BLaER1 treated with 17β-estradiol and CSF1 and Interleukin-3, amounts not matched to agents 10 nM and 100 nM (cell line): ENCODE measurements at regions not wholly inside any gene's neighbourhood (a gene's known extent, or its start where the extent isn't known, plus 50 kb on each side); places are given as distances from the start of the nearest gene placed in this dataset.

Source experiments
- H3K27ac ChIP-seq, 11 experiments: shearing (Covaris generic); formaldehyde crosslinking; 2 replicates each; pipeline ENCODE4 v1.8.1; 2022
- H3K27me3 ChIP-seq, 11 experiments: shearing (Covaris generic); formaldehyde crosslinking; 2 replicates each; pipeline ENCODE4 v1.8.1; 2022
- H3K36me3 ChIP-seq, 11 experiments: shearing (Covaris generic); formaldehyde crosslinking; 2 replicates each; pipeline ENCODE4 v1.8.1; 2022
- H3K4me1 ChIP-seq, 10 experiments: shearing (Covaris generic); formaldehyde crosslinking; 2 replicates each; pipeline ENCODE4 v1.8.1; 2022
- H3K4me2 ChIP-seq, 11 experiments: shearing (Covaris generic); formaldehyde crosslinking; 2 replicates each; pipeline ENCODE4 v1.8.1; 2022
- H3K4me3 ChIP-seq, 10 experiments: shearing (Covaris generic); formaldehyde crosslinking; 2 replicates each; pipeline ENCODE4 v1.8.1; 2022
- H3K9ac ChIP-seq, 11 experiments: shearing (Covaris generic); formaldehyde crosslinking; 2 replicates each; pipeline ENCODE4 v1.8.1; 2022
- H3K9me3 ChIP-seq, 11 experiments: shearing (Covaris generic); formaldehyde crosslinking; replicated peaks in 1 of 11; 2 replicates each; pipeline ENCODE4 v1.8.1; 2022
- H4K20me1 ChIP-seq, 11 experiments: shearing (Covaris generic); formaldehyde crosslinking; 2 replicates each; pipeline ENCODE4 v1.8.1; 2022
- Cebpa-rat ChIP-seq, 11 experiments: shearing (Covaris generic); IDR thresholded peaks; 2 replicates each; pipeline ENCODE4 v1.8.1; 2022

DNA sequence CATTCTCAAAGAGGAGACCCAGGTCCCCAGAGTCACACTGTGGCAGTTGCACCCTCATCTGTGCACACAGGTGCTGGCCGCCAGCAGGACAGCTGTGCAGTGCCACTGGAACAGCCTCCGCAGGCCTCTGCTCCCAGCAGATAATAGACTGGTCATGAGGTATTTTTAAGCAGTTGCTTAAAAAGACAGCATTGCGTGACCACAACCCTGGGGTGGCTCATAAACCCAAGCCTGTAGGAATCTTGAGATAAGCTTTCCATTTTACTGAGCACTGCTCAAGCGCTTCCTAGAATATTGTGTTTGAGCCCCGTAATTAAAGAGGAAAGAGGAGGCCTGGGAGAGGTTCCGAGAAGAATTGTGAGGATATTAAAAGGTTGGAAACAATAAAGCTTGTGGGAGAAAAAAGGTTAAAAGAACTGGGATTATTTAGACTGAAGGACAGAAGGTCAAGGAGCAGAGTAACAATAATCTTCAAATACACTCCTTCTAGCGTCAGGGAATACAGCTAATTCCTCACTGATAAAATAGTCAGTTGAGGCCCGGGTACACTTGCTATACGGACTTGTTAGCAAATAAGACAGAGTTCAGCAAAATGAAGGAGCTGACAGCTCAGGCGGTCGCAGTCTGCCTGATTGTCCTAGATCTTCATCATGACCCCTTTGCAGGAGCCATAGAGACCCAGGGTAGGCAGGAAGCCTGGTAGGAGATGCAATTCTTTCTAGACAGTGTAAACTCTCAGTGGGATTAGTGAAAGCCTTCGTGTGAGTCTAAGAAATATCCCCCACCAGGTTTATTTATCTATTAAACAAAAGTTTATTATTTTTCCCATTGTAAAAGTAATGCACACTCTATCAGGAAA is 86.2 kb upstream of the KIT start:
- peak overlapping the region in 8 of 11 experiments; percentile 24 to 77 (median 58); a peak in 14 of 22 replicates for H3K4me2 ChIP-seq
- no peak overlapping the region for H3K27ac ChIP-seq
- no peaks in the 10 kb centered on the region for H3K27me3 ChIP-seq
- no peaks in the 10 kb centered on the region for H4K20me1 ChIP-seq
- H3K9ac ChIP-seq = no peak overlapping the region
- peaks cover 0 to 19% (median 7%) of the 10 kb centered on the region in 10 experiments; a peak in 10 of 20 replicates for H3K4me1 ChIP-seq
- TF ChIP-seq Cebpa-rat (IDR thresholded peaks at IDR 0.05) = no peak
- no peak overlapping the region for H3K4me3 ChIP-seq
- H3K9me3 ChIP-seq = no peaks in the 10 kb centered on the region; a peak in 1 of 22 replicates
- no peaks in the 10 kb centered on the region for H3K36me3 ChIP-seq

- no peaks in the 10 kb centered on the region for H3K36me3 ChIP-seq
- no peak overlapping the region for H3K4me2 ChIP-seq
- H3K27ac ChIP-seq = no peak overlapping the region
- no peak overlapping the region for H3K9ac ChIP-seq
- H3K4me3 ChIP-seq = no peak overlapping the region
- no peaks in the 10 kb centered on the region for H3K27me3 ChIP-seq
- H3K4me1 ChIP-seq = peaks cover 0 to 15% (median 6%) of the 10 kb centered on the region in 10 experiments; a peak in 10 of 20 replicates
- no peaks in the 10 kb centered on the region; a peak in 1 of 22 replicates for H3K9me3 ChIP-seq
- TF ChIP-seq Cebpa-rat (IDR thresholded peaks at IDR 0.05) = no peak
- no peaks in the 10 kb centered on the region for H4K20me1 ChIP-seq
Observed at GRCh38 chr4:54572152-54572542, 85.6 kb upstream of the KIT start.

- Histone ChIP-seq H3K9me3 (no peaks in the 10 kb centered on the region; a peak in 1 of 22 replicates), H4K20me1 (no peaks in the 10 kb centered on the region), H3K27ac (no peak overlapping the region), H3K4me3 (no peak overlapping the region), H3K9ac (no peak overlapping the region), H3K36me3 (no peaks in the 10 kb centered on the region), H3K4me2 (no peak overlapping the region), H3K27me3 (no peaks in the 10 kb centered on the region), H3K4me1 (peaks cover 0 to 15% (median 6%) of the 10 kb centered on the region in 10 experiments; a peak in 10 of 20 replicates)
- TF ChIP-seq Cebpa-rat (IDR thresholded peaks at IDR 0.05) = no peak
Observed at GRCh38 chr4:54574500-54574899, 83.3 kb upstream of the KIT start.

GRCh38 chr4:54575919-54576318 is 81.8 kb upstream of the KIT start:
- no peaks in the 10 kb centered on the region for H3K36me3 ChIP-seq
- H3K4me1 ChIP-seq = peaks cover 0 to 9% (median 4%) of the 10 kb centered on the region in 10 experiments; a peak in 10 of 20 replicates
- no peak overlapping the region for H3K27ac ChIP-seq
- TF ChIP-seq Cebpa-rat (IDR thresholded peaks at IDR 0.05) = no peak
- H4K20me1 ChIP-seq = no peaks in the 10 kb centered on the region
- H3K4me2 ChIP-seq = no peak overlapping the region
- no peak overlapping the region for H3K9ac ChIP-seq
- H3K4me3 ChIP-seq = no peak overlapping the region
- H3K27me3 ChIP-seq = no peaks in the 10 kb centered on the region
- no peaks in the 10 kb centered on the region; a peak in 1 of 22 replicates for H3K9me3 ChIP-seq

DNA sequence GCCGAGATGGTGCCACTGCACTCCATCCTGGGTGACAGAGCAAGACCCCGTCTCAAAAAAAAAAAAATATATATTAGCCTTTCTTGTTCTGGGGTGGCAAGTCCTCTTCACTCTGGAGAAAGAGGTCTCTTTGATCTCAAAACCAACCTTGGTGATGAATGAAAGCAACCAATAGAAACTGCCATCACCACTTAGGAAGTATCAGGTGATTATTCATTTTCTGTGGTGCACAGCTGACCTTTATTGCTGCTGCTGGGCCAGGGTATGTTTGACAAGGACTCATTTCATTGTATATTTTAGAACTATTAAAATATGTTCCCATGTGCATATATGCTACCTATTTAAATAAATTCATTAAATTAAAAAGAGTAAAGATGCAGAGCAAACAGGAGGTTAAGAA is 76.0 kb upstream of the KIT start:
- Histone ChIP-seq H4K20me1 (no peaks in the 10 kb centered on the region), H3K27ac (no peak overlapping the region), H3K36me3 (no peaks in the 10 kb centered on the region), H3K27me3 (no peaks in the 10 kb centered on the region), H3K9ac (no peak overlapping the region), H3K4me3 (no peak overlapping the region), H3K4me1 (no peaks in the 10 kb centered on the region), H3K9me3 (no peaks in the 10 kb centered on the region), H3K4me2 (no peak overlapping the region)
- TF ChIP-seq Cebpa-rat (IDR thresholded peaks at IDR 0.05) = no peak

- no peaks in the 10 kb centered on the region for H3K27me3 ChIP-seq
- no peak overlapping the region for H3K4me3 ChIP-seq
- no peaks in the 10 kb centered on the region for H4K20me1 ChIP-seq
- no peak overlapping the region for H3K4me2 ChIP-seq
- TF ChIP-seq Cebpa-rat (IDR thresholded peaks at IDR 0.05) = no peak
- H3K9me3 ChIP-seq = no peaks in the 10 kb centered on the region
- no peak overlapping the region for H3K9ac ChIP-seq
- no peaks in the 10 kb centered on the region for H3K36me3 ChIP-seq
- no peaks in the 10 kb centered on the region for H3K4me1 ChIP-seq
- no peak overlapping the region for H3K27ac ChIP-seq
Observed at GRCh38 chr4:54585321-54586000, 72.3 kb upstream of the KIT start.

GRCh38 chr4:54586320-54586955 is 71.3 kb upstream of the KIT start:
- Histone ChIP-seq H3K27me3 (no peaks in the 10 kb centered on the region), H3K9ac (no peak overlapping the region), H3K4me3 (no peak overlapping the region), H4K20me1 (no peaks in the 10 kb centered on the region), H3K4me2 (no peak overlapping the region), H3K4me1 (no peaks in the 10 kb centered on the region), H3K27ac (no peak overlapping the region), H3K9me3 (no peaks in the 10 kb centered on the region), H3K36me3 (no peaks in the 10 kb centered on the region)
- TF ChIP-seq Cebpa-rat (IDR thresholded peaks at IDR 0.05) = no peak

GRCh38 chr4:54587107-54587891 is 70.5 kb upstream of the KIT start:
- H3K27ac ChIP-seq = no peak overlapping the region
- no peak for TF ChIP-seq Cebpa-rat (IDR thresholded peaks at IDR 0.05)
- no peaks in the 10 kb centered on the region for H3K36me3 ChIP-seq
- H3K27me3 ChIP-seq = no peaks in the 10 kb centered on the region
- no peak overlapping the region for H3K9ac ChIP-seq
- no peak overlapping the region for H3K4me2 ChIP-seq
- no peaks in the 10 kb centered on the region for H3K4me1 ChIP-seq
- H3K4me3 ChIP-seq = no peak overlapping the region
- no peaks in the 10 kb centered on the region for H3K9me3 ChIP-seq
- H4K20me1 ChIP-seq = no peaks in the 10 kb centered on the region

GRCh38 chr4:54588404-54588803 is 69.4 kb upstream of the KIT start:
- Histone ChIP-seq H4K20me1 (no peaks in the 10 kb centered on the region), H3K4me3 (no peak overlapping the region), H3K9ac (no peak overlapping the region), H3K27me3 (no peaks in the 10 kb centered on the region), H3K27ac (no peak overlapping the region), H3K4me1 (no peaks in the 10 kb centered on the region), H3K4me2 (no peak overlapping the region), H3K9me3 (no peaks in the 10 kb centered on the region), H3K36me3 (no peaks in the 10 kb centered on the region)
- no peak for TF ChIP-seq Cebpa-rat (IDR thresholded peaks at IDR 0.05)
